WTC11 (cell line): ENCODE measurements at regions not wholly inside any gene's neighbourhood (a gene's known extent, or its start where the extent isn't known, plus 50 kb on each side); places are given as distances from the start of the nearest gene placed in this dataset.

Experiments used
- ATAC-seq: fragments of 200-7000 bp; cut with Tn5 transposase; 2 replicates; pipeline ENCODE4 v1.10.0; 2021; ENCODE audit warnings: mild to moderate bottlenecking, moderate library complexity
- CTCF ChIA-PET: fragments of 300-600 bp; sonication (Branson Sonifier 250); formaldehyde crosslinking; loops from one replicate; lab custom pipeline; 2021; ENCODE audit warnings: antibody characterized with exemption; lab: Charles Lee
- POLR2A ChIA-PET: fragments of 350-600 bp; sonication (Branson Sonifier 250); formaldehyde crosslinking; loops from one replicate; lab custom pipeline; 2021; ENCODE audit warnings: antibody characterized with exemption; lab: Charles Lee
- DNase-seq: peaks from one replicate; pipeline ENCODE4 v3.0.0; 2021; ENCODE audit warnings: low spot score
- H3K27ac Mint-ChIP-seq: 2 replicates; pipeline ENCODE4 v1.8.0; 2021; ENCODE audit warnings: mixed read lengths
- H3K27me3 Mint-ChIP-seq: 2 replicates; pipeline ENCODE4 v1.8.0; 2021; ENCODE audit warnings: low read depth, mild to moderate bottlenecking, moderate library complexity, mixed read lengths
- H3K36me3 Mint-ChIP-seq: 2 replicates; pipeline ENCODE4 v1.8.0; 2021; ENCODE audit warnings: mixed read lengths
- H3K4me1 Mint-ChIP-seq: 2 replicates; pipeline ENCODE4 v1.8.0; 2022; ENCODE audit warnings: mixed read lengths
- H3K4me3 Mint-ChIP-seq: 2 replicates; pipeline ENCODE4 v1.8.0; 2021; ENCODE audit warnings: mild to moderate bottlenecking, moderate library complexity, mixed read lengths
- H3K9me3 Mint-ChIP-seq: 2 replicates; pipeline ENCODE4 v1.8.0; 2021; ENCODE audit warnings: mixed read lengths
- AR ChIP-seq: fragments of 250-450 bp; sonication (Bioruptor Pico); IDR thresholded peaks from 2 replicates; pipeline ENCODE4 v1.9.0; 2021; ENCODE audit warnings: mild to moderate bottlenecking
- E2F4 ChIP-seq: sonication (generic); formaldehyde crosslinking; IDR thresholded peaks from 2 replicates; pipeline ENCODE4 v1.8.1; 2022; ENCODE audit warnings: low read depth, mild to moderate bottlenecking, moderate library complexity, missing genetic modification reagents, borderline replicate concordance
- ELF4 ChIP-seq: sonication (generic); formaldehyde crosslinking; IDR thresholded peaks from 2 replicates; pipeline ENCODE4 v1.8.1; 2022; ENCODE audit warnings: low read depth, mild to moderate bottlenecking, moderate library complexity, missing genetic modification reagents
- EMX1 ChIP-seq: fragments of 250-450 bp; sonication (Bioruptor Pico); IDR thresholded peaks from 2 replicates; pipeline ENCODE4 v1.8.0; 2021; ENCODE audit warnings: mild to moderate bottlenecking
- GTF2I ChIP-seq: fragments of 250-450 bp; sonication (Bioruptor Pico); conservative IDR thresholded peaks from 2 replicates; pipeline ENCODE4 v1.4.0; 2021; ENCODE audit warnings: mild to moderate bottlenecking
- IRF1 ChIP-seq: sonication (generic); formaldehyde crosslinking; IDR thresholded peaks from 2 replicates; pipeline ENCODE4 v1.8.0; 2023; ENCODE audit warnings: missing genetic modification reagents
- JUN ChIP-seq: sonication (generic); formaldehyde crosslinking; IDR thresholded peaks from 2 replicates; pipeline ENCODE4 v1.8.0; 2023; ENCODE audit warnings: mild to moderate bottlenecking, missing genetic modification reagents
- MLX ChIP-seq: sonication (generic); formaldehyde crosslinking; IDR thresholded peaks from 2 replicates; pipeline ENCODE4 v1.8.1; 2023; ENCODE audit warnings: mild to moderate bottlenecking, missing genetic modification reagents, moderate library complexity
- NFATC4 ChIP-seq: fragments of 250-450 bp; sonication (Bioruptor Pico); IDR thresholded peaks from 2 replicates; pipeline ENCODE4 v1.9.0; 2021; ENCODE audit warnings: mild to moderate bottlenecking
- NFE2L1 ChIP-seq: sonication (generic); formaldehyde crosslinking; IDR thresholded peaks from 2 replicates; pipeline ENCODE4 v1.8.1; 2023; ENCODE audit warnings: missing genetic modification reagents
- NR2C2 ChIP-seq: sonication (generic); formaldehyde crosslinking; IDR thresholded peaks from 2 replicates; pipeline ENCODE4 v1.8.0; 2022; ENCODE audit warnings: mild to moderate bottlenecking, missing genetic modification reagents
- NR3C1 ChIP-seq: sonication (generic); formaldehyde crosslinking; conservative IDR thresholded peaks from 2 replicates; pipeline ENCODE4 v1.8.1; 2023; ENCODE audit warnings: low read depth, mild to moderate bottlenecking, missing genetic modification reagents
- TF ChIP-seq, protein P1 (sequence below): sonication (generic); formaldehyde crosslinking; IDR thresholded peaks from 2 replicates; pipeline ENCODE4 v1.8.0; 2022; ENCODE audit warnings: mild to moderate bottlenecking, missing genetic modification reagents
- TF ChIP-seq, protein P2 (sequence below): fragments of 250-450 bp; sonication (Bioruptor Pico); conservative IDR thresholded peaks from 2 replicates; pipeline ENCODE4 v1.9.0; 2021; ENCODE audit warnings: mild to moderate bottlenecking
- TF ChIP-seq, protein P3 (sequence below): sonication (generic); formaldehyde crosslinking; IDR thresholded peaks from 2 replicates; pipeline ENCODE4 v1.8.1; 2022; ENCODE audit warnings: mild to moderate bottlenecking, moderate library complexity, missing genetic modification reagents
- TF ChIP-seq, protein P4 (sequence below): sonication (generic); formaldehyde crosslinking; IDR thresholded peaks from 2 replicates; pipeline ENCODE4 v1.8.1; 2023; ENCODE audit warnings: mild to moderate bottlenecking, missing genetic modification reagents, moderate library complexity
- TF ChIP-seq, protein P5 (sequence below): sonication (generic); formaldehyde crosslinking; IDR thresholded peaks from 2 replicates; pipeline ENCODE4 v1.8.0; 2023; ENCODE audit warnings: mild to moderate bottlenecking, missing genetic modification reagents

- Mint-ChIP-seq H3K27me3 (no peaks in the 10 kb centered on the region), H3K4me1 (no peaks in the 10 kb centered on the region), H3K4me3 (no peak overlapping the region)
- POLR2A ChIA-PET, result no interaction called here
- TF ChIP-seq NR3C1 (no peak), JUN (no peak), NFE2L1 (CRISPR knock-in tag) (no peak), NR2C2 (CRISPR knock-in tag) (no peak), IRF1 (CRISPR knock-in tag) (no peak), ELF4 (CRISPR knock-in tag) (no peak), MLX (CRISPR knock-in tag) (no peak), GTF2I (no peak), AR (CRISPR knock-in tag) (no peak)
- TF ChIP-seq, protein P1, sequence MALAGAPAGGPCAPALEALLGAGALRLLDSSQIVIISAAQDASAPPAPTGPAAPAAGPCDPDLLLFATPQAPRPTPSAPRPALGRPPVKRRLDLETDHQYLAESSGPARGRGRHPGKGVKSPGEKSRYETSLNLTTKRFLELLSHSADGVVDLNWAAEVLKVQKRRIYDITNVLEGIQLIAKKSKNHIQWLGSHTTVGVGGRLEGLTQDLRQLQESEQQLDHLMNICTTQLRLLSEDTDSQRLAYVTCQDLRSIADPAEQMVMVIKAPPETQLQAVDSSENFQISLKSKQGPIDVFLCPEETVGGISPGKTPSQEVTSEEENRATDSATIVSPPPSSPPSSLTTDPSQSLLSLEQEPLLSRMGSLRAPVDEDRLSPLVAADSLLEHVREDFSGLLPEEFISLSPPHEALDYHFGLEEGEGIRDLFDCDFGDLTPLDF (CRISPR knock-in tag), result no peak
- TF ChIP-seq, protein P2, sequence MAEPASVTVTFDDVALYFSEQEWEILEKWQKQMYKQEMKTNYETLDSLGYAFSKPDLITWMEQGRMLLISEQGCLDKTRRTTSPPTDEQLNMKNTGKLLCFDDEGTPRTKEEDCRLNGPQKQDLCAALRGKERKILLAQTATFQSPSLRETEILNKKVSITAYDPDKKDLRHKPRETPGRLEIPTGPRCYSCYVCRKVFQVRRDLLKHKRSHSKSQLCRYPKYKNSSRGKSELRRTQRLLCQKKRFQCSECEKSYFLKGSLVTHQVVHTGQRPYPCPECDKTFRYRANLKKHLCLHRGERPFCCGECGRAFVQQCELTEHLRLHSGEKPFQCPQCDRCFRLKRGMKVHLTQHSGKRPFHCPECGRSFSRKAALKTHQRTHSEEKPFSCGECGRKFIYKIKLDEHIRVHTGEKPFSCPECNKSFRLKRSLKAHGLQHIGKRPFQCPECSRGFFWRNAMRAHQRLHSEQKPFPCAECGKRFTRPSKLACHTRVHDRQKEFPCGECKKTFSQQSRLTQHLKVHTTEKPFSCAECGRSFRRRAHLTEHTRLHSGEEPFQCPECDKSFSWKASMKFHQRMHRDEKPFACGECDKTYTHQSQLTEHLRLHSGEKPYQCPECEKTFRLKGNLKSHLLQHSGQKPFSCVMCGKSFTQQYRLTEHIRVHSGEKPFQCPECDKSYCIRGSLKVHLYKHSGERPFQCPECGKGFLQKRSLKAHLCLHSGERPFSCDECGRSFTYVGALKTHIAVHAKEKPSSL (CRISPR knock-in tag), result no peak
- TF ChIP-seq, protein P3, sequence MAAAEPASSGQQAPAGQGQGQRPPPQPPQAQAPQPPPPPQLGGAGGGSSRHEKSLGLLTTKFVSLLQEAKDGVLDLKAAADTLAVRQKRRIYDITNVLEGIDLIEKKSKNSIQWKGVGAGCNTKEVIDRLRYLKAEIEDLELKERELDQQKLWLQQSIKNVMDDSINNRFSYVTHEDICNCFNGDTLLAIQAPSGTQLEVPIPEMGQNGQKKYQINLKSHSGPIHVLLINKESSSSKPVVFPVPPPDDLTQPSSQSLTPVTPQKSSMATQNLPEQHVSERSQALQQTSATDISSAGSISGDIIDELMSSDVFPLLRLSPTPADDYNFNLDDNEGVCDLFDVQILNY (CRISPR knock-in tag), result no peak
- TF ChIP-seq, all 79 proteins: peak for 0
- no peaks in the 10 kb centered on the region for H3K36me3 Mint-ChIP-seq
- DNase-seq, result no peak
- H3K27ac Mint-ChIP-seq, result no peak overlapping the region
- CTCF ChIA-PET, result no interaction called here
- ATAC-seq, result no peak
- peaks cover 2% of the 10 kb centered on the region; the same call in 1 of the 2 replicates for H3K9me3 Mint-ChIP-seq
Measured at GRCh38 chr21:16438761-16439160, 709.0 kb downstream of the USP25 start.

DNA sequence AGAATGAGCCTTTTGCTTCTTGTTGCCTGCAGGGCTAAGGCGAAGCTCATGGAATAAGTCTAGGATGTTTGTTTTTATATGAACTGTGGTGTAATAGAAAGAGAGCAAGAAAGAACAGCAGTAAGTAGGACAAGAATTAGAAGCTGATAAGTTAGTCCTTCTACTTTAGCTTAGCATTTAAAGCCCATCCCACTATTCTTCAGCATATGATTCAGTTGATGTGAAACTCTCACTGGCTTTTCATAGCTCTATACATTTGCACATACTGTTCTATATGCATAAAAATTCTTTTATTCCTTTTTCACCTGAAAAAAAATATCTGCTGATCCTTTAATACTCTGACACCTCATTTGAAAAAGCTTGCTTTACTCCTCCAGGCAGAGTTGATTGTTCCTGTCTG lies 712.0 kb downstream of the USP25 start:
- ChIA-PET POLR2A (no interaction called here), CTCF (interaction anchor here (0.6 kb wide), 1 partner anchor 1134 kb away, joined by 3 read pairs; no protein-coding TSS in a partner anchor)
- Mint-ChIP-seq H3K27ac (no peak overlapping the region), H3K27me3 (no peaks in the 10 kb centered on the region), H3K4me3 (no peak overlapping the region), H3K4me1 (peaks cover 5% of the 10 kb centered on the region; the same call in 1 of the 2 replicates), H3K36me3 (no peaks in the 10 kb centered on the region), H3K9me3 (peaks cover 5% of the 10 kb centered on the region; the same call in 1 of the 2 replicates)
- DNase-seq (no peak), ATAC-seq (no peak)
- no peak for TF ChIP-seq NFATC4
- TF ChIP-seq AR (CRISPR knock-in tag), result no peak
- TF ChIP-seq, protein P4, sequence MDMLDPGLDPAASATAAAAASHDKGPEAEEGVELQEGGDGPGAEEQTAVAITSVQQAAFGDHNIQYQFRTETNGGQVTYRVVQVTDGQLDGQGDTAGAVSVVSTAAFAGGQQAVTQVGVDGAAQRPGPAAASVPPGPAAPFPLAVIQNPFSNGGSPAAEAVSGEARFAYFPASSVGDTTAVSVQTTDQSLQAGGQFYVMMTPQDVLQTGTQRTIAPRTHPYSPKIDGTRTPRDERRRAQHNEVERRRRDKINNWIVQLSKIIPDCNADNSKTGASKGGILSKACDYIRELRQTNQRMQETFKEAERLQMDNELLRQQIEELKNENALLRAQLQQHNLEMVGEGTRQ (CRISPR knock-in tag), result no peak
- no peak for TF ChIP-seq NR2C2 (CRISPR knock-in tag)
- TF ChIP-seq, protein P5, sequence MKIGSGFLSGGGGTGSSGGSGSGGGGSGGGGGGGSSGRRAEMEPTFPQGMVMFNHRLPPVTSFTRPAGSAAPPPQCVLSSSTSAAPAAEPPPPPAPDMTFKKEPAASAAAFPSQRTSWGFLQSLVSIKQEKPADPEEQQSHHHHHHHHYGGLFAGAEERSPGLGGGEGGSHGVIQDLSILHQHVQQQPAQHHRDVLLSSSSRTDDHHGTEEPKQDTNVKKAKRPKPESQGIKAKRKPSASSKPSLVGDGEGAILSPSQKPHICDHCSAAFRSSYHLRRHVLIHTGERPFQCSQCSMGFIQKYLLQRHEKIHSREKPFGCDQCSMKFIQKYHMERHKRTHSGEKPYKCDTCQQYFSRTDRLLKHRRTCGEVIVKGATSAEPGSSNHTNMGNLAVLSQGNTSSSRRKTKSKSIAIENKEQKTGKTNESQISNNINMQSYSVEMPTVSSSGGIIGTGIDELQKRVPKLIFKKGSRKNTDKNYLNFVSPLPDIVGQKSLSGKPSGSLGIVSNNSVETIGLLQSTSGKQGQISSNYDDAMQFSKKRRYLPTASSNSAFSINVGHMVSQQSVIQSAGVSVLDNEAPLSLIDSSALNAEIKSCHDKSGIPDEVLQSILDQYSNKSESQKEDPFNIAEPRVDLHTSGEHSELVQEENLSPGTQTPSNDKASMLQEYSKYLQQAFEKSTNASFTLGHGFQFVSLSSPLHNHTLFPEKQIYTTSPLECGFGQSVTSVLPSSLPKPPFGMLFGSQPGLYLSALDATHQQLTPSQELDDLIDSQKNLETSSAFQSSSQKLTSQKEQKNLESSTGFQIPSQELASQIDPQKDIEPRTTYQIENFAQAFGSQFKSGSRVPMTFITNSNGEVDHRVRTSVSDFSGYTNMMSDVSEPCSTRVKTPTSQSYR, result no peak
- TF ChIP-seq EMX1 (CRISPR knock-in tag), result no peak
- TF ChIP-seq E2F4 (CRISPR knock-in tag), result no peak
